Activated CD4-positive, alpha-beta T cell treated with anti-CD3 and anti-CD28 coated beads for 4 hours (primary cell): ENCODE measurements at regions not wholly inside any gene's neighbourhood (a gene's known extent, or its start where the extent isn't known, plus 50 kb on each side); places are given as distances from the start of the nearest gene placed in this dataset.

ENCODE experiments used
- DNase-seq, 2 donors: peaks; one replicate each; pipeline ENCODE4 v3.0.0-alpha.2; 2020

DNA sequence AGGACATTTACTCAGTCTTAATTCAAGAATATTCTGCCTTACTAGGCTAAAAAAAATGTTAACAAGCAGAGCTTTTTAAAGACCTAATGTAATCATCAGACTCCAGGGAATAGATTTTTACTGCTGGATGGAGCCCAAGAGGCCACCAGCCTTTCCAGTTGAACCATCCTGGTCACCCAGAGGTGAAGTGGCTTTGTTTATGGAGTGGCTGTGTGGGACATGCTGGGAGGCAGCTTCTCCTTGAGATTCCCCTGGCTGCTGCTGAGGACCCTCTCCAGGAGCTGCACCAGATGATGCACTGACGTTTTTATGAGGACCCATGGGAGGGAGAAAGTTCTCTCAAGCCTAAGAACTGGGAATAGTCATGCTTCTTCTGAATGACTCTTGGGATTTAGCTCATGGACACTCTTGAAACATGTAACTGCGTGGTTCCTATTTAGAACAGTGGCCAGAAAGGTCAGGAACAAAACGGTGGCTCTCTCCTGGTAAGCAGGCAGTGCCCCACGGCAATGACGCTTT, 205.9 kb upstream of the MIR17HG start:
- DNase-seq = no peak

DNA sequence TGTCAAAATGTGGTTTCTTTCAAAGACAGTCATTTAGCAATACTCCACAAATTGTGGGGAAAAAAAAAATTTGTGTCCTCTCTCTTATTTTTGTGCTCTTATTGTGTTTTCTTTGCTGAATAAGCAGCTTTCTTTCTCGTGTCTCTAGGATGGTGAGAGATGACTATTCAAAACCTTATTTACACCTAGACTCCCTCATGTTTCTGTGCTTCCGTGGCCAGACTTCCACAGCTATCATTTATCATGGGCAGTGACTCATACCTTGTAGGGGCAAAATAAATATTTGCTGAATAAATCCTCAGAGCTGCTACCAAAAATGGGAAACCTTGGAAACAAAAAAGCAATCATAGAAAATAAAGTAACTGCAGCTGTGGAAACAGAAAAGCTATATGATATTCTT, 204.9 kb upstream of the MIR17HG start:
- no peak for DNase-seq

DNA sequence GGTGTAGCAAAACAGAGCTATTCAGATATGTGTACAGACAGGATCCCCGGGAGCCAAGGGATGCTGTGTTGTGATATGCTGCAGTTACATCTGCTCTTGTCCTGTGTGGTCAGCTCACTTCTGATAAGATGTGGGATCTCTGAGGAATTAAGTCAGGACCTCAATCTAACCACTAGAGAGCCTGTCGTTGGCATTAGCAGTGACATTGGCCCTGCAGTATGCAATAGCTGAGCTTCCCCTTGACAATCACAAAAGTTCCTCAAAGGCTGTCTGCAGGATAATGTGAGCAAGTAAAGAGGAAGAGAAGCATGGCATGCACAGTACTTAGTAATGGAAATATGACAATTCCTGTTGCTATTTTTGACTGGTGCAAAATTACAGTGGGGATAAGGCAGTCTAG, 203.4 kb upstream of the MIR17HG start:
- no peak for DNase-seq

DNA sequence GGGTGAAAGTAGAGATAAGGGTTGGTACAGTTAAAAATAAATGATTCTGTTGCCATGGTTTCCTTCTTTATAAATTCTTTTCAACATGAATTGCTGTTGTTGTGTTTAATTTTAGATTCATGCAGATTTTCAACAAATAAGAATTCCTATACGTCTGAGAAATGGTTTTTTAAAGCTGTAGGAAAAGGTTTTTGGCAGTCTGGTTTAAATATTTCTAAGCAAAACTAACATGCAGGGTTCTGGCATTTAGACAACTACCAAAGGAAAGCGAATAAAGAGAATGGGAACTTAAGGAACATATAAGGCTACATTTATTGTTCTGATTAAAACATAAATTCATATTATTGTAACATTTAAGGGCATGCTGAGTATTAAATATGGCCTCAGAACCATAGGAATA, 203.0 kb upstream of the MIR17HG start:
- no peak for DNase-seq

DNA sequence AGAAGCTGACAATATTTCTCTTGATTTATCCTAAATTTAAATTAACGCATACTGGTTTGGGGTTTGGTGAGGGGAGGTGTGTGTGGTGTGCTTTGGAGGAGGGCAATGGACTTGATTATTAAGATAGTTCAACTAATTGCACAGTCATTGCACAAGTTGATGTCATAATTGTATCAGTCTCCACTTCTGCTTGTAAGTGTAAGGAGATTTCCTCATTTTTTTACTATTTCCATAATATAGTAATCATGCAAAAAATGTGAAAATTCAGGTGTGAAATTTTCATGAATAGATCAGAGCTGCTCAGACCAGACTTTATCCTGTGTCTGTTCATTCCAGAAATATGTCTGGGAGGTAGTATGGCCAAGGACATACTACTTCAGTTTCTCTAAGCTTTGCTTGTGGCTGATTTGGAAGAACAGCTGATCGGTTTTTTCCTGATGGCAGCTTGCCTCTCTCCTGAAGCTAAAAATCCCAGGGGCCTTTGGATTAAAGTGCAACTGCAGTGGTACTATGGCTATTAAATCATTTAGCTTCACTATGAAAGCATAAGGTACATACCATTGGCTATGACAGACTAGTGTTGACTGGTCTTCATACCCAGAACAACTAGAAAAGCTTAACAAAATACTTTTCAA, 201.8 kb upstream of the MIR17HG start:
- DNase-seq = no peak

DNA sequence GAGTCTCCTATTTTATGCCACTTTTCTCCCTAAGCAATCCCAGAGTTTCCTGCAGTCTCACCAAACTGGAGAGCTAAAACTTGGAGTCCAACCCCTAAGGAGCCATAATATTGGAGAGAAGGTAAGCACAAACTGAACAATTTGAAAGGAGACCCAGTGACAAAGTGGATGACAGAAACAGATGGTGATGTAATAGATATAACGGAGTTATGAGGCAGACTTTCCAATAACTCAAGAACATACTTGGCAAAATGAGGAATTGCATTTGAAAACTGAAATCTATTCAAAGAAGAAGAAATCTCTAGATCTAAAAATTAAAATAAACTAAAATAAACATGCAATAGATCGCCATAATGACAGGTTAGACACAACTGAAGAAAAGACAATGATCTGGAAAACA, 200.9 kb upstream of the MIR17HG start:
- no peak for DNase-seq

DNA sequence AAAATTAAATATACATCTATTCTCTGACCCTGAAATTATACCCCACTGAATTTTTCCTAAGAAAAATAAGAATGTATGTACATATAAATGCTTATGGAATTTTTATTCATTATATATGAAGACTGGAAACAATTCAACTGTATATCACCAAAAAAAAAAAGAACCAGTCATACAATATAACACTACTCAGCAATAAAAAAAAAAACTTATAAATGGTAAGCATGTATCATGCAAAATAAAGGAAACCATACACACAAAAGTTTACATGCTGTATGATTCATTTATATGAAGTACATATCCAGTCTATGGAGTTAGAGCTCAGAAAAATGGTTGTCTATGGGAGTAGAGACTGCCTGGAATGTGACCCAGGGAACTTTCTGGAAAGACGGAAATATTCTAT, 199.4 kb upstream of the MIR17HG start:
- DNase-seq = no peak

DNA sequence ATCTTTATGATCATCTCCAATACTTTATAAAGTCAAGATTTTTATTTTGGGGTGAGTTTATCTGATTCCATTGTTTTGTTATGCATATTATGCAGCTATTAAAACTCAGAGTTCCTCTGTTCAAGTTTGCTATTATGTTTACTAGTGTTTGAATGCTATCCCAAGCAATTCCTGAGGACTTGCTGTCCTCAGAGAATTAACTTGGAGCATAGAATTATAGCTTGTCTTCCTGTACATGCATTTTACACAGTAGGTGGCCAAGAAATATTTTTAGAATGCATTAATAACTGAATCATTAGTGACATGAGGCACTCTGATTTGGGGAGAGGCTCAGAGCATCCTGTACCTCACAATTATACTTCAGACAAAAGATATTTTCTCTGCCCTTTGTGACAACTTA, 195.6 kb upstream of the MIR17HG start:
- no peak for DNase-seq

DNA sequence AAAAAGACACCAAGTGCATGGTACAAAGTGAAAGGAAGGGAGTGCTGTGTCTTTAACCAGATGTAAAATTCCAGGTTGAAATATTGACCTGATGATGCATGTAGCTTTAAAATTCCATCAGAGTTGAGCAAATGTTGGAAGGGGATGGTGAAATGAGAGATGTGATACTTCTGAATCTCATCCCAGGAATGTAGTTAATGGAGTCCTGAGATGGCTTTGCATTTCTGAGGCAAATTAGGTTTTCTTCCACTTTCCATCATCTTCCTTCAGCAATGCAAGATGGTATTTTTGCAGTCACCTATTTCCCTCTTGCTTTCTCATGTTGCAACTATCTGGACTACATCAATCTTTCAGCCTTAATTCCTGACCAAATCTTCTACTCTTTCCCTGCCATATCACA, 194.1 kb upstream of the MIR17HG start:
- no peak for DNase-seq

DNA sequence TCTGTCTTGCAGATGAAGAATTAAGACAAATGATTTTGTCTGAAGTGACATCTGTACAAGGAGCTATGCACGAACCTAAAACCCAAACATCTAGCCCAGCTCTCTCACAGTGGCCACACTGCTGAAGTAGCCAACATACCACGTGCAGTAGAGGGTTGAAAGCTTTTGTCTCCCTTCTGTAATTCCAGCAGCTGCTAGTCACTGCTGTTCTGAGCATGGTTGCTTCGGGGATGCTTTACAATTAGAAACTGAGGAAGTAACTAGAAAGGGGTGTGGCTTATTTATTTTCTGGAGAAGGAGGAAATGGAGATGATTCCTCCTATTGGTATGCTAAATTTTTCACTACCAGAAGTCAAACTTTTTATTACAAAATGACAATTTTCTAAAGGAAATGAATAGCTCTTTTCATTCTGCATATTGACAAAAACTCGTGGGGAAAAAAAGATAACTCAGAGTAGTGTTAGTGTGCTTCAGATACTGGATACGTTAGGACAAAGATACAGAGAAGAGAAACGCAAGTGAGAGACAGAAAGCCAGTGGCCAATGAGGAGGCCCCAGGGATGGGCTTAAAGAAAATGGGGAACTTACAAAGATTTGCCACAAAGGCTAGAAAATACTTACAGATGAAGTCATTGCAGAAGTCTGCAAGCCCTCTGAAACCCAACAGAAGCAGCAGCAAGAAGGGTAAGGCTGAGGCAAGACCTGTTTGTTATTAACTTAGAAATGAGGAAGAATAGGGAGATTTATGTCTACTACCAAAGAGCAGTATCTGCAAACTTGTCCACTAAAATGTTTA, 192.7 kb upstream of the MIR17HG start:
- no peak for DNase-seq

DNA sequence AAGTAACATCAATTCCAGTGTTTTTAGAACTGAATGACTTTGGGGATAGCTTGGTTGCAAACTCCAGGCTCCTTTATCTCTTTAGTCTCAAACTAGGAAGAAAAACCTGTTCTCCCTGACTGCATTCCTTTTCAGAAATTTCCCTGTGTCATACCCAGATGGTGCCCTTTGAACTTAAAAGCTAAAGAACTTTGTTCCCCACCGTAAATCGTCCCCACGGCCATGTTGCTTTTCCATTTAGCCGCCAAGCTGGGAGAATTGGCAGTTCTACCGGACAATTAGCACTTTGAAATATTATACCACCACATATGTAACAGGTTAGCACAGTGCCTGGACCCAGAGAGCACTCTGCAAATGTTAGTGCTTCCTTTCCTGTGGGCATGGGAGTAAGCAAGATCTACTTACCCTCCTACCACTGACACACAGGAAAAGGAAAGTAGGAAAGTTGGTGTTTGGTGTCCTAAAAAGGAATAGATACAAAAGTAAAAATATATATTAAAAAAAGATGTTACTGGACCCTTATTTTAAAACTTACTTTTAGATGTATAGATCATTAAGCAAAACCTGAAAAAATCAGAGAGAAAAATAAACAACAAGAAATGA, 191.9 kb upstream of the MIR17HG start:
- no peak for DNase-seq

DNA sequence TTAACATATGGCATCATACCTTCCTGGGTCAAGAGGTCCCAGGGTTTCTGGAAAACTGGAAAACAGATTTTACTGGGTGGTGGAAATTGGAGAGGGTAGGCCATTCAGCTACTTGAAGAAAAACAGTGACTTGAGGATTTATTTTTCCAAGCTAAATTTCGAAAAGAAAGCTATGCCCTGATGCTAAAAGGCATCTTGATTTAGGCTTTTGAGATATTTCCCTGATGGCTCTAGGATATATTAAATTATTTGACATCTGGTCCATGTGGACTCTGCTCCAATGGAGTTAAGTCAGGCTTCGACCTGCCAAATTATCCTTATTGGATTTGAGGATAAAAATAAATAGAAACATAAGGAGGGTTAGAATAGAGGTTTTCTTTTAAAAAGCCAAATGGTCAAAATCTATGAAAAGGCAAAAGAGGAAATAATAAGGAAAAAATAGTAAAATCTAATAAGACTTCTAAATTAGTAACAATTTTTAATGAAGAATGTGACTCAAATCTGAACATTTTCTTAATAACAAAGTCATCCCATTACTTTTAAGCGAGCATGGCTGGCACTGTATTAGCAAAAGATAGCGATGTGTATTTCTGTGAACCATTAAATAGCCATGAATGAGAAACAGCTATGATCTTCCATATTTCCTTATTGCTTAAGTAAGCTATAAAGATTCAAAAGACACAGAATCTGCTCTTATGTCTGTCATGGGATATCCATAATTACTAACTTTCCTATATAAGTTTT, 190.0 kb upstream of the MIR17HG start:
- no peak for DNase-seq

DNA sequence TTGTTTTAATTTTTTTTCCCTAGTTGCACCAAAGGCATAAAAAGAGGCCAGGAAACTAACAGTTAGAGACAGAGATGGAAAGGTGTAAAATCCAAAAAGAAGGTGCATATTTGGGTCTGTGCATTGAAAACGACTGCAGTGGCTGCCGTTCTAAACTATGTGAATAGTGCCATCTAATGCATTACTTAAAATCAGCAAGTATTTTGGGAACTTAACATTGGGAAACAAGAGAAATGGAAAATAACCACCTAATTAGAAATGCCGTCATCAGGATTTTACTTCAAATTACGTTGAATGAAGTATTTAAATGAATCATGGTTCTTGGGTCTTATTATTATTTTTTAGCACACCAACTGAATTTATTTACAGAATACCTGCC, 189.5 kb upstream of the MIR17HG start:
- no peak for DNase-seq

DNA sequence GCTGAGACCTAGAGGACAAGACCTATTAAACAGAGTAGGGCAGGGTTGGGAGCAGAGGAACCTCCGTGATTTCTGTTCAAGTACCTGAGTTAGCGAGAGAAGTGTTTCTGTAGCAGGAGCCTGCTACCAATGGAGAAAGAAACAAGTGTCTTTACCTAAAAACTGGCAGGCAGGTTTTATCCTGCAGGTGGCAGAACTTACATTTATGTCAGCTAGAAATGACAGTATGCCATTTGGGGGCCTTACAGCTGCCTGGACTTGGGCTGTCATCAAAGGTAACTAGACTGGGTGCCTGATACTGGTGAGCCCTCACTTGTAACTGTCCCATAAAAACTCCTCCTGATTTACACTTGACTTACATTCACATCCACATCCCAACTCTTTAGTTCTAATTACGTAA, 185.3 kb upstream of the MIR17HG start:
- no peak for DNase-seq

DNA sequence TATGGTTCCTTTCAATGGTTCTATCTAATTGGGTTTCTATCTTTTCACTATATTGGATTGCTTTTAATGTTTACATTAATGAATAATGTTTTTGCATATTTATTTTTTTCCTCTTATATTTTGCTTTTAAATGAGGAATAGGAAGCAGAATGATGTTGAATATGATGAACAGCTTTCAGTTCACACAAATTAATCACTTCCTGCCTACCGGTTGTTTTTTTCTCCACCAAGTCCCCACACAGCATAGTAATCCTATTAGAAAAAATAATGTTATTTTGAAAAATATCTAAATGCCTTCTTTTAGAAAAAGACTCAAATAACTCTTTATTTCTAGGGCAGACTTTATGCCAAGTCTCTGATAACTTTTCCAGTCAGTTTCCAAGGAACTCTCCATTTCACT, 184.9 kb upstream of the MIR17HG start:
- DNase-seq = no peak

DNA sequence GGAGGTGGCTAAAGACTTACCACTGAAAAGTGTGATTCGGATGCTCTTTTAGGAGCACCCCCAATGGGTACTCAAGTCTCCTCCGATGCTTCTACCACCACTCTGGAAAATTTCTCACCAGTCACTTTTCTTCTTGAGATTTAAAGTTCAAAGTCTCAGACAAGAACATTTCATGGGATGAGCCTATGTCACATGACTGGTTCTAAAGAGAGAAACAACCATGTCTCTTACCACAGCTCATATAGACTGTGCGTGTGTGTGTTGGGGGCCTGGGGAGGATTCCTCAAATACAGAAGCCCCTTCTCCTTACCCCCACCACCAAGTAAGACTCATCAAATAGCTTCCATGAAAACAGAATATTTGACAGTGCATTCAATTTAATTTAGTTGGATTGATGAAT, 181.7 kb upstream of the MIR17HG start:
- DNase-seq = no peak

DNA sequence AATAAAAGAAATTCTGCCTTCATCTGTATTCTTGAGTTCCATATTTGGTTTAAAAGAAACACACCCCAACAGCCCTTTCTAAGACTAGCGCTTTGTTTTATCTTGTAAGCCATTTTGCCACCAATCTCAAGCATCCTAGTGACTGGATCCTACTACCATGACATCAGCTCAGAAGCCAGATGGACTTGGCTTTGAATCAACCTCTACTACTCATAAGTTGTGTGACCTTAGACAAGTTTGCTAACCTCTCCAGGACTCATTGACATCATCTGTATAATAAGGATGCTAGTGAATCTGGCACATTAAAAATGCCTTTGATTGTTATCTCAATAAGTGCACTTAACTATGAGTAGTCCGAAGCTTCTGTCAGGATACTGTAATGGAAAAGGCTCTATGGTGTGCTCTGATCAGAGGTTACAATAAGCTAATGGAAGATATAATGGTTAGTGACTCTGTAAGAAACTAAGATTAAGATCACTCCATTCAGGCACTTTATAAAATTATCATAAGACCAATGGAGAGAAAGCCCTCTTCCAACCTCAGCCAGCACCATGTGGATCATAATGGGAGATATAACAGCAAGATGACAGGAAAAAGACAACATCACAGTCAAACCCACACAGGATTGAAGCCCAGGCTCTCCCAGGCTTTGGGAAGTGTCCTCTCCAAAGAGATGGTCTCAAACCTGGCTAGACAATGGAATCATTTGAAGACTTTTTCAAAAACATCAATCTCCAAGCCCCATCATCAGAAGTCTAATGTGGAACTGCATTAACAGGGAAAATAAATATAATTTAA, 180.6 kb upstream of the MIR17HG start:
- no peak for DNase-seq

DNA sequence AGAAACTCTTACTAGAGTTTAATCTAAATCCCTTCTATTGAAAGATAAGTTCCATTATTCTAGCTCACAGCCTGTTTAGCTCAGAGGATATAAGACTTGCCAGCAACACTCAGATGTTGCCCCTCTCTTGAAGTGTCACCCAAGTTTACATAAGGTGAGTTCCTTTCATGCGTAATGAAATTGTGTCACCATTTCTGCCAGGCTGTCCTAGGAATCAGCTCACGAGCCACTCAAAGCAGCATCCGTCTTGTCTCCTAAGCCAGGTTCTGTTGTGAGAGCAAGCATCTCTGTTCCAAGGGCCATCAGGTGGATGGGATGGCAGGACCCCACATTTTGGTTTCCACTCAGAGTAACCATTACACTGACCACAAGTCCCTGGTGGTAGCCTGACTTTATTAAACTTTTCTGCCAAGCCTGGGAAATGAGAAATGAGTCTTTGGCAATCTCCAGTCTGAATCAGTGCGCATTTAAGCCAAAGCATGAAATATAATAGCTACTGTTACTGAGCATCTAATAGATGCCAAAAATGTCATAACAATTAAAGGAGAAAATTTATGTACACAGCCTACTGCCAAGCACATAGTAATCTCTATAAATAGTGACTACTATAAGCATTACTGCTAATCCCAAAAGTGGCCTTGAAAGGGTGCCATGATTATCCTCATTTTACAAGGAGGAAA, 179.6 kb upstream of the MIR17HG start:
- no peak for DNase-seq

DNA sequence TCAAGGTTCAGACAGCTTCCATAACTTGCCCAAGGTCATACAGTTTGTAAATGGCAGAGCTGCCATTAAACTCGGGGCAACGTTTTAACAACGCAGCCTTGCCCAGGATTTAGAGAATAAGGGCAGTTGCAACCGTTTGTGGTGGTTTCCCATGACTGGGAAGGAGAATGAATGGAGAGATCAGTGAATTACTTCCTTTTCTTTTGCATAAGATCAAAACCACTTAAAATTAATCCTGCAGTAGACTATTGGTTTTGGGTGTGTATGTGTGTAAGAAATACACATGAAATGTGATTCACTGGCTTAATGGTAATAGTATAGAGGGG, 179.1 kb upstream of the MIR17HG start:
- no peak for DNase-seq

DNA sequence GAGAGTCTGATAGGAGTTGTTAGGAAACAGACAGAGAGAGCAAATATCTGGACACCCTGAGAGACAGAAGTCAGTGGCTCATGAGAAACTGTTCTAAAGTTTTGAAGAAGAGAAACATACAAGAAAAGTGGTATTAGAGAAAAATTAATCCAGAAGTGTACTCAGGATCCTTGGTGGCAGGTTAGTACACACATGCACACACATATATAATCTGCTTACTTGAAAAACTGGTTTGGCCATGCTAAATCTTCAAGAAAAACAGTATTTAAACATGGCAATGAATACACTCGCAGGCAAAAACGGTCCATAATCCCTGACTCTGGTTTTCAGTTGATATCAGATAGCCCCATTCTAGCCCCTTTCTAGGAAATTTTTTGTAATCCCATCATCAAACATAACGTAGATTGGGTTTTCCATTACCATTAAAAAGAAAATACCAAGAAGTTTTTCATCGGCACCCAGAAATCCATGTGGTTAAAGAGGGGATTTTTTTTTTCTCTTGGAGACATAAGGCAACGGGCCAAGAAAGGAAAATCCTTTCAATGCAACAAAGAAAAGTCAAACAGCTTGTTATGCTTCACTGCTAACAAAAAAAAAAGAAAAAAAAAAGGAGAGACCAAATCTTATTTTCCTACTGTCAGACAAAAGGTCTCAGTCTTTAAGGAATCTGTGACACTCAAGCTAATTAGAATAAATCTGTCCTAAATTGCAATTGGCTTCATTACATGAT, 178.0 kb upstream of the MIR17HG start:
- no peak for DNase-seq

DNA sequence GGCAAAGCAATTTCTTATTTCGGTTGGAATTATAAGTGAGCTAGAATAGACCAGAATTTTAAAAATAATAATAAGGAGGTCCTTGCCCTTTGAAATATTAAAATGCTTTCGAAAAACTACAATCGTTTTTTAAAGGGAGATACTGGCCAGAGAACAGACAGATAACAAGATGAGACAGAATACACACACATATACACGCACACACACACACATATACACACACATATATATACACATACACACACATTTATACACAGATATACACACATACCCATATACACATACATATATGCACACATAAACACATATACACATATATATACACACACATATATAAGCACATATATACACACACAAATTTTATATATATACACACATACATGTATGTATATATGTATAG, 175.3 kb upstream of the MIR17HG start:
- DNase-seq = no peak
